Nephron progenitor cell (in vitro differentiated cells): ENCODE measurements at regions not wholly inside any gene's neighbourhood (a gene's known extent, or its start where the extent isn't known, plus 50 kb on each side); places are given as distances from the start of the nearest gene placed in this dataset.

Experiments
- DNase-seq: peaks from one replicate; pipeline ENCODE4 v3.0.0; 2021
- H3K27ac Mint-ChIP-seq: 2 replicates; pipeline ENCODE4 v1.8.0; 2021; ENCODE audit warnings: mild to moderate bottlenecking, moderate library complexity, mixed read lengths
- H3K27me3 Mint-ChIP-seq: 2 replicates; pipeline ENCODE4 v1.8.0; 2021; ENCODE audit warnings: mild to moderate bottlenecking, low read depth, mixed read lengths; ENCODE audit not compliant: poor library complexity
- H3K36me3 Mint-ChIP-seq: 2 replicates; pipeline ENCODE4 v1.8.0; 2021; ENCODE audit warnings: low read depth, mixed read lengths
- H3K4me1 Mint-ChIP-seq: 2 replicates; pipeline ENCODE4 v1.8.0; 2021; ENCODE audit warnings: mixed read lengths
- H3K4me3 Mint-ChIP-seq: 2 replicates; pipeline ENCODE4 v1.8.0; 2021; ENCODE audit warnings: mild to moderate bottlenecking, moderate library complexity, mixed read lengths
- H3K9me3 Mint-ChIP-seq: 2 replicates; pipeline ENCODE4 v1.8.0; 2021; ENCODE audit warnings: mild to moderate bottlenecking, moderate library complexity, mixed read lengths
- CTCF ChIP-seq: fragments of 200-600 bp; sonication (generic); IDR thresholded peaks from 2 replicates; pipeline ENCODE4 v1.5.0; 2021; ENCODE audit warnings: antibody characterized with exemption

- peaks cover 15% of the 10 kb centered on the region for H3K27me3 Mint-ChIP-seq
- DNase-seq: no peak
- H3K9me3 Mint-ChIP-seq: no peaks in the 10 kb centered on the region
- H3K4me3 Mint-ChIP-seq: no peak overlapping the region
- peaks cover under 1% of the 10 kb centered on the region for H3K4me1 Mint-ChIP-seq
- H3K27ac Mint-ChIP-seq: no peak overlapping the region
- TF ChIP-seq CTCF: no peak
- no peaks in the 10 kb centered on the region for H3K36me3 Mint-ChIP-seq
Observed at GRCh38 chr3:65101450-65101849, 413.6 kb upstream of the ADAMTS9 start.

GRCh38 chr3:65098400-65098799 lies 410.6 kb upstream of the ADAMTS9 start:
- no peak for TF ChIP-seq CTCF
- Mint-ChIP-seq H3K36me3 (no peaks in the 10 kb centered on the region), H3K4me3 (no peak overlapping the region), H3K9me3 (no peaks in the 10 kb centered on the region), H3K27ac (no peak overlapping the region), H3K4me1 (peaks cover 9% of the 10 kb centered on the region), H3K27me3 (peaks cover 6% of the 10 kb centered on the region)
- no peak for DNase-seq

DNA sequence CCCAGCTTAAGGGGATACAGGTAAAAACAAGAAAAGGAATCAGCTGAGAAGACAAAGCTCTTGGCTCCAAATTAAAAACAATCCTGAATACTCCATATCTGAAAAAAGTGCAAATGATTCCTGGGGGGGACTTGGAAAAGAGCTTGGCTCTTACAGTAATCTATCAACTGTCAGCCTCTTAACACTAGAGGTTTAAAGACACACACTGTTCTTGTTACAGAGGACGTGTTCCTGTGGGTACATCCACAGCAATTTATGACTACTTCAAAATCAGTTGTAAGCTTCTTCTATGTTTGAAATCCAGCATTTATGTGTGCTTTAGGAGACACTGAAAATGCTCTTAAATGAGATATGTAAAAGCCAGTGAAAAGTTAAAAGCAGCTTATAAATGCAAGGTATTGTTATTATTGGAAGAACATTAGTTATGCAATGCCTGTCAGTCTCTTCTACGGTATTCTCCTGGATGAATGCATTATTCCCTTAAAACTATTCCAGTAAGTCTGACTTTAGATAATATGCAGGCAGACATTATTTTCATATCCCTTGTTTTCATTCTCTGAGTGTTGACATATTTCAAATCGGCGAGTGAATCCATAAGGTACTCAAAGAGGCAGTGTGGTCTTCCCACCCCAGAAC lies 408.4 kb upstream of the ADAMTS9 start:
- no peak overlapping the region for H3K4me3 Mint-ChIP-seq
- no peak for TF ChIP-seq CTCF
- H3K4me1 Mint-ChIP-seq: peaks cover 9% of the 10 kb centered on the region
- DNase-seq: no peak
- no peak overlapping the region for H3K27ac Mint-ChIP-seq
- no peaks in the 10 kb centered on the region for H3K36me3 Mint-ChIP-seq
- H3K9me3 Mint-ChIP-seq: peaks cover 4% of the 10 kb centered on the region
- peaks cover 6% of the 10 kb centered on the region for H3K27me3 Mint-ChIP-seq

DNA sequence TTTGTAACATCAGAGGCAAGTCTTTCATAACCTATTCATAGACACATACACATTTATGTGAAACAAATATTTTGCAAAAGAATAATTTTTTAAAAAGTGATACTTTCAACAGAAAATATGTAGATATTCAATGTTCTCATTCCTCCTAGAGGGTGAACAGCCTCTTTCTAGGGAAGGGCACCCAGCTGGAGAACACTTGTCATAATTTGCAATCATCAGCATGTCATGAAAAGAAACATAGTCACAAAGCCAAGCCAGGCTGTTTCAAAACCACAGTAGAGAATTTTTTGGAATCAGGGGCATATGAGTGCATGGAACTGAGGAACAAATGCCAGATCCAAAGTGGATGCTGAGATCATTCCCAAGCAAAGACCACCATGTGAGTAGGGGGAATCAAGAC lies 406.9 kb upstream of the ADAMTS9 start:
- H3K4me1 Mint-ChIP-seq: peaks cover 11% of the 10 kb centered on the region

DNA sequence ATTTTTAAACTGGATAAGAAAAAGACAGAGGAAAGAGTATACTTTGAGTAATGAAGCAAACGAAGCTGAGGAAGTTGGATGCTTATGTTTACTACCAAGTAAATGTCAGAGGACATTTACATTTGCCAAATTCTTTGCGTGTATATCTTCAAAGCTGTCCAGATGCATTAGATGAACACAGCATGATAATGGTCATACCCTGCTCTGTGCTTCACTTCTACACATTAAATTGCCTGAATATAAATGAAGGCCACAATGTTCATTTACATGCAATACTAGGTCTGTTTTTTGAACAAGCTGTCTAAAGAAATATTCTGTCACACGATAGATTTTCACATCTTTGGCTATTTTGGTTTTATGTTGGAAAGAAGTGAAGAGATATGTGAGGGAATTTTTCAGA lies 405.8 kb upstream of the ADAMTS9 start:
- no peaks in the 10 kb centered on the region for H3K36me3 Mint-ChIP-seq
- peaks cover 21% of the 10 kb centered on the region for H3K4me1 Mint-ChIP-seq
- H3K4me3 Mint-ChIP-seq: no peak overlapping the region
- H3K9me3 Mint-ChIP-seq: peaks cover 4% of the 10 kb centered on the region
- no peak overlapping the region for H3K27ac Mint-ChIP-seq
- H3K27me3 Mint-ChIP-seq: peaks cover 6% of the 10 kb centered on the region
- no peak for DNase-seq
- no peak for TF ChIP-seq CTCF

More for the DNA sequence above, 406.9 kb upstream of the ADAMTS9 start:
- Mint-ChIP-seq H3K27me3 (peaks cover 3% of the 10 kb centered on the region), H3K9me3 (peaks cover 4% of the 10 kb centered on the region), H3K27ac (peak overlapping the region; percentile 57), H3K4me3 (no peak overlapping the region), H3K36me3 (no peaks in the 10 kb centered on the region)
- no peak for TF ChIP-seq CTCF
- no peak for DNase-seq

DNA sequence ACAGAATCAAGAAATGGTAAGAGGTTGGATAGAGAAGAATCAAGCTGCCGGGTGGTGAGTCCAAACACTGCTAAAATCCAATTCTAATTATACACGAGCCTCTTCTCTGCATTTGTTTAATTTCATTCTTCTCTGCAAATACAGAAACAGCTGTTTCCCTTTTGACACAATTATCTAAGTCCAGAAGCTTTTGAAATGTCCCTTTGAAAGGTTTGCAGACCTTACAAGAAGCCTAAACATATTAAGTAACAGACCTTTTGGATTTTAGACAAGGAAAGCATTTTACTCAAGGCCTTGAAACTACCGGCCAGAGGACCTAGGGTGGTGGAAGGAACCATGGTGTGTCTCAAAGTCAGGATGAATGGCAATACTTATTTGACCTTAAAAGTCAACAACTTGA lies 403.8 kb upstream of the ADAMTS9 start:
- no peaks in the 10 kb centered on the region for H3K36me3 Mint-ChIP-seq

More for the DNA sequence above, 403.8 kb upstream of the ADAMTS9 start:
- Mint-ChIP-seq H3K27ac (no peak overlapping the region), H3K27me3 (peaks cover 3% of the 10 kb centered on the region), H3K4me1 (peaks cover 21% of the 10 kb centered on the region), H3K9me3 (peaks cover 4% of the 10 kb centered on the region), H3K4me3 (no peak overlapping the region)
- no peak for TF ChIP-seq CTCF
- DNase-seq: no peak
